T47D (cell line): ENCODE measurements at regions not wholly inside any gene's neighbourhood (a gene's known extent, or its start where the extent isn't known, plus 50 kb on each side); places are given as distances from the start of the nearest gene placed in this dataset.

Source experiments
- DNase-seq, 2 experiments: peaks; one replicate each; pipeline versions ENCODE4 v3.0.0 to v3.0.0-alpha.2; 2011 to 2012; ENCODE audit warnings: low read depth in 1 of 2, low spot score in 1 of 2
- JUND ChIP-seq: IDR thresholded peaks from 2 replicates; pipeline ENCODE4 v1.6.1; 2012; ENCODE audit warnings: low read depth
- in situ Hi-C: cut with HindIII; loops from 2 replicates; pipeline ENCODE4 v1.10.0; 2016; ENCODE audit warnings: low sequenced_read_pairs, low pct_unique_long_range_greater_than_20kb

DNA sequence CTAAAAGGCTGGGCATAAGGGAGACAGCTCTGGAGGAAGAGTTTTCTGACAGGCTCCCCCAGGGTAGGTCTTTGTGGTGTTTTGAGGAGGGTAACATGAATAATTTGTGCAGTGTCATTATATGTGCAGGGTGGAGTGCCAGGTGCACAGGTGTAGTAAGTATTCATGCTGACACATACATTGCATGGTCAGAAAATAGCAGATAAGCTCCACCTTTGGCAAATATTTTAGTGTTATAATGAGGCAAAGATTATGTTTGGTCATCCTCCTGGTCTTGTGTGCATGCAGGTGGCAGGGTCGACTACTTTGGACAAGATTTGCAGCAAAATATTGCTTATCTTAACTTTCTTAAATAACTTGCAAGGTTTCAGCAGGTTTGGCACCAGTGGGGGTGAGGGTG is 910.4 kb upstream of the PCDH10 start:
- no peak for DNase-seq
- in situ Hi-C loops, result no loop called here
- no peak for TF ChIP-seq JUND

DNA sequence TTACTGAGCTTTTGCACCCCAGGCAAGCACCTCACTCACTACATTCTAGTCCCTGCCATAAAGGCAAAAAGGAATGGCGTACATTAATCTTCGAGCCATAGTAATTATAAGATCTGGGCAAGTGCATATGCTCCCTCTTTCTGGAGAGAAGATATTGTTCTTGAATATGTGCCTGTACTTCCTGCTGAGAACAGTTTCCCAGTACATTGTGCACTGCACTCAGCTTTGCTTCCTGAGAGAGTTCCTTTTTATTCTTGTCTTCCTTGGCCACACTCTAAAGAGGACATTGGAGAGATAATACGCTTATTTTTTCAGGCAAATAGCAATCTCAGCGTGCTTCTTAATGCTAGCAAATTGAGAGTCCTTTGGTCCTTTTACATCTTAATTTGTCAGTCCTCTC is 909.0 kb upstream of the PCDH10 start:
- TF ChIP-seq JUND, result no peak
- in situ Hi-C loops, result no loop called here
- no peak for DNase-seq

DNA sequence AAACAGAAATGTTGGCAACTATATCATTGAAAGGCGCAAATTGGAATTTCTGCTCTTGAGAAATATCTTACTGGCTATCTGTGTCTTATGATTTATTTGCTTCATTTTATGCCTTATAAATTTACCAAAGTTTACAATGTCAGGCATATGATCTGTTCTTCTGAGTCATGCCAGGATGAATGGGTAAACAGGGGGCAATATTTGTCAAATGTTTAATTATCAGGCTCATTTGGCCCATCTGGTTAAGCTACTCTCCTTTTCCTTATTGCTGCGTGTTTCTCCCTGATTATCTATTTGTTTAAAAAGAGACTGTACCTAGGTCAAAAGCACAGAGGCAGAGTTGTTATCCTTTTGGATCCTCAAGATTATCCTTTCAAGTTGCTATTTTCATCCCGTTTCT is 903.8 kb upstream of the PCDH10 start:
- in situ Hi-C loops, result no loop called here
- TF ChIP-seq JUND, result no peak
- no peak for DNase-seq

DNA sequence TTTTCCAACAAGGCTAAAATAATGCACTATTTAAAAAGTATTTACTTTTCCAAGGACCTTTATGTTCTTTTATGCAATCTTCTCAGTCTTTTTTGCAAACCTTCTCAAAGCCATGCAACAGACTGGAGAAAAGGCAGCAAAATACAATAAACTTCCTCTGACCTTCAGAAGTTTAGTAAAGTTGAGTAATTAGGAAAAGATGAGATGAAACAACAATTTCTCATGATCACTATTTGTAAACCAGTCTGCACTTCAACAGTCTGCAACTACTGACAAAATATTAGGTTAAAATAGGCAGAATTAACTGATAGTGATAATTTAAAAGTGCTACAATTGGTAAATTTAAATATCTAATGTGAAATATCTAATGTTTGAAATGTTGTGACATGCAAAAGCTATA is 884.9 kb upstream of the PCDH10 start:
- in situ Hi-C loops, result no loop called here
- TF ChIP-seq JUND, result no peak

DNA sequence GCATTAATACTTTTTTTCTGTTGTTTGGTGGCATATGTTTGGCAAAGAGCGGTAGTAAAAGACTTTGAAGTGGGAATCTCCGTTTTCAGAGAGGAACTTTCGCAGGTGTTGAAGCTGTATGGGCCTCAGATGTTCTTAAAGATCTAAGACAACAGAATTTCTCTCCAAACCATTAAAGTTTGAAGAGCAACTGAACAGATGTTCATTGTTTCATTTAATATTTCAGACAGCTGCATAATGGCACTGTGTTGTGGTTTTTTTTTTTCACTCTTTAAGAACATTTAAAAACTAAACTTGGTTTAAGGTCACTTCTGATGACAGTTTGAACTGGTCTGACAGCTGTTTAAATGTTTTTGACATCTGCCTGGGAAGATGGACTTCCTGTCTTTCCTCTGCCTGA is 882.7 kb upstream of the PCDH10 start:
- in situ Hi-C loops, result no loop called here
- DNase-seq, result no peak

More for the DNA sequence above, 884.9 kb upstream of the PCDH10 start:
- DNase-seq, result no peak

DNA sequence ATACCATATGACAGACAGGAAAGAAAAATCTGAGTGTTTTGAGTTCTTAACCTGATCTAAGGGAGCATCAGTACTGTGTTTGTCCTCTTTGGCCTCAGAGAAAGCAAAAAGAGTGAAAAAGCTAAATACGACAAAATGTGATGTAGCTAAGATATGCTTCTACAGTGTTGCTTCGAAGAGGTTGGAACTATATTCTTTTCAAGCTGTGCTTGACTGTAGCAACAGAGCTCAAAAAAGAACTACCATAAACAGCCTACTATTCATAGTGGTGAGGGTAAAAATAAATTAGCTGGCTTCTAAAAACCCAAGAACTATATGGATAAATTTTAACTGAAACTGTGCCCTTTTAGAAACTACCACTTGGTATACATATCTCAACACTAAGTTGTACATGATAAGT is 881.8 kb upstream of the PCDH10 start:
- TF ChIP-seq JUND, result no peak
- DNase-seq, result no peak
- in situ Hi-C loops, result no loop called here

More for the DNA sequence above, 882.7 kb upstream of the PCDH10 start:
- no peak for TF ChIP-seq JUND

DNA sequence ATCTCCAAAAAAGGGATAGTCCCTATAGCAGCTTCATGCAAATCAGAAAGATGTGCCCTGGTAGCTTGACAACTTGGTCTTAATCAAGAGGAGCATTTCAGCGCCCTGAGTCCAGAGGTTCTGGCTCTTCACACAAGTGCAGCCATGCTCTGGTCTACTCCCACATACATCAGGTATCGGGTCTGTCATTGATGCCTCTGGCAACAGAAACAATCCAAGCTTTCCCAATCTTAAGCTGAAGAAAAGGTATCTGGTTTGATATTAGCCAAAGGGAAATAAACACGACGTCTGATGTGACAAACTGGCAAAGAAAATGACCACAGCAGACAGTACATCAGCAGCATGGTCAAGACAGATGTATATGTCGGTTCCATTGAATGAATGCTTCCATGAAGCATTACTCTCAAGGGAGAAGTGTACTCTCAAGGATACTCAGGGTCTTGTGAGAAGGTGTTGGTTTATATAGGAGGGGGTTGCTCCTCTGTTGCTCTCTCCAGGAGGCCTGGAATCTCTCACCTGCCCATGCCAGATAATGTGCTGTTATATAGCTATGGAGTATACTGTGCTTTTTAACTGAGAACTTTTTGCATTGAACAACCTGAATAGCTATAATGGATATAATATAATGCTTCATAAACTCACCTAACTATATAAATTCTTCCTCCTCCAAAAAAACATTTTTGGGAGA is 879.6 kb upstream of the PCDH10 start:
- in situ Hi-C loops, result no loop called here
- no peak for DNase-seq
- no peak for TF ChIP-seq JUND

DNA sequence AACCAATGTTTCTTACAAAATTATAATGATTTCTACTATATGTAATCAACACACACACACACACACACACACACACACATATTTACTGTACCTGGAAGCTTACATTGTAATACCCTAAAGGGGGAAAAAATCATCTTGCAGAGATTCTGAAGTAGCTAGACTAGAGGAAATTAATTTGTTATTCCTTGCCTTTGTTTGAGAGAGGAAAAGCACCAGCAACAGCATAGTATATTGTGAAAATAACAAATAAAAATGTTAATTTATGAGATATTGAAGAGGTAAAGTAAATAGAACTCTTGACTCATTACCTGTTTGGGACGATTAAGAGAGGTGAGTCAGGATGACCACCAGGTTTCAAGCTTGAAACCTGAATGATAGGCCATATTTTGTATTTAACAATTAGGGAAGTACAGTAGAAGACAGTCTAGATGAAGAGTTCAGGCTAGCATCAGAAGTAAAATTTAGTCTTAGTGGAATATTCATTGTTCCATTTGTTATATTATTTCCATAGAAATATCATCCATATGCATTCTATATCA is 873.4 kb upstream of the PCDH10 start:
- in situ Hi-C loops, result no loop called here
- no peak for TF ChIP-seq JUND
- no peak for DNase-seq

DNA sequence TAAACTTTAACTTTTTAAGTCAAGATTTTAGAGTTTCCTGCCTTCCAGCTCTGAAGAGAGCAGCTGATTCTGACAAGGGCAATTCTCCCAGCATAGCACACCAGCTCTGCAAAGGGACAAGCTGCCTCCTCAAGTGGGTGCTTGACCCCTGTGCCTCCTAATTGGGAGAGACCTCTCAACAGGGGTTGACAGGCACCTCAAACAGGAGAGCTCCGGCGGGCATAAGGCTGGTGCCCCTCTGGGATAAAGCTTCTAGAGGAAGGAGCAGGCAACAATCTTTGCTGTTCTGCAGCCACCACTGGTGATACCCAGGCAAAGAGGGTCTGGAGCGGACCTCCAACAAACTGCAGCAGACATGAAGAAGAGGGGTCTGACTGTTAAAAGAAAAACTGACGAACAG is 872.9 kb upstream of the PCDH10 start:
- TF ChIP-seq JUND, result no peak
- in situ Hi-C loops, result no loop called here

DNA sequence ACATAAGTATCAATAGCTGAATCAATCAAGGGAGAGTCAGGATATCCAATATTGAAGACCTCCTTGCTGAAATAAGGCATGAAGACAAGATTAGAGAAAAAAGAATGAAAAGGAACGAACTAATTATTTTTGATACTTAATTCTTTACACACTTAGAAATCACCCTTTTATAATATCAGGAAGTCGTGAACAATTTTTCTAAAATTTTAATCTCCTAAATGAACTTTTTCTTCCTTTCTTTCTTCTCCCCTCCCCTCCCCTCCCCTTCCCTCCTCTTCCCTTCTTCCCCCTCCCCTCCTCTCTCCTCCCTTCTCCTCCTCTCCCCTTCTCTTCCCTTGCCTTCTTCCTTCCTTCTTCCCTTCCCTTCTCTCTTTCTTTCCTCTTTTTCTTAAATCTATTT is 872.1 kb upstream of the PCDH10 start:
- TF ChIP-seq JUND, result no peak
- no peak for DNase-seq
- in situ Hi-C loops, result no loop called here

More for the DNA sequence above, 872.9 kb upstream of the PCDH10 start:
- no peak for DNase-seq

DNA sequence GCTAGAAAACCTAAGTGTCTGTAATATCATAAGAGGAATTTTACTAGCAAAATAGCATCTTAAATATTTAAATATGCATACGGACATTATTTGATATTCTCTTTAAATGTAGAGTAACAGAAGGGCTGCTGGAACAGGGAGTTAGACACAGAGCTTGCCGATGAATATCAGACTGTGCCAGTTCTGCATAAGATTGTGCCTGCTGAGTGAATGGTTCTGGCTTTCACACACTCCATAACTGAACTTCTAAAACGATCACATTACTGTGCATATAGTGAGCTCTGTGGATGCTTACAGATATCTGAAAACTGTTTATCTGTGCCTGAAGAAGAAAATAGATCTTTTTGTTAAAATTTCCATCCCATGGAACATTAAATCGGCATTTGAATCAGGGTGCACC is 867.4 kb upstream of the PCDH10 start:
- TF ChIP-seq JUND, result no peak
- in situ Hi-C loops, result no loop called here

DNA sequence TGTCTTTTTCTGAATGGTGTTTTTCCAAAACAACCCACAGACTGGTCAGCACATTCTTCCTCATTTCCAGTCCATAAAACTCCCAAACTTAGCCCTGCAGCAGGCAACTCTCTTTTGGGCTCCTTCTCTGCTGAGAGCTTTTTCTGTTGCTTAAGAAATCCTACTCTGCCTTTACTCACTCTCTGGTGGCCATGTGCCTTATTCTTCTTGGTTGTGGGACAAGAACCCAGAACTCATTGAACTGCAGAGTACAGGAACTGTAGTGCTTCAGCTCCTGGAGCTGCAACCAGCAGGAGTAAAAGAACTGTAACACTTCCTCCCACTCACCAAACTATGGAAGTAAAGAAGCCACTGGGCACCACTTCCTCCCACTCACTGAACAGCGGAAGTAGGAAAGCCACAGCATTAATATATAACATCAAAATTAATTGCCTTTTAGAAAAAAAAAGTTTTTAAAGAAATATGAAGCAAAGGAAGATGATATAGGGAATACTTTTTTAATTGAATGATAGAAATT is 864.1 kb upstream of the PCDH10 start:
- no peak for DNase-seq
- in situ Hi-C loops, result no loop called here
- TF ChIP-seq JUND, result no peak

More for the DNA sequence above, 867.4 kb upstream of the PCDH10 start:
- no peak for DNase-seq

DNA sequence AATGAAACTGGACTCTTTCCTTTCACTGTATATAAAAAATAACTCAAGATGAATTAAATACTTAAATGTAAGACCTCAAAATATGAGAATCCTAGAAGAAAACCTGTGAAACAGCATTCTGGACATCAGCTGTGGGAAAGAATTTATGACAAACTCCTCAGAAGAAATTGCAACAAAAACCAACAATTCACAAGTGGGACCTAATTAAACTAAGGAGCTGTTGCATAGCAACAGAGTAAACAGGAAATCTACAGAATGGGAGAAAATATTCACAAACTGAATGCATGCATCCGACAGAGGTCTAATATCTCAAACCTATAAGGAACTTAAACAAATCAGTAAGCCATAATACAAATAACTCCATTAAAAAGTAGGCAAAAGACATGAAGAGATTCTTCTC is 851.7 kb upstream of the PCDH10 start:
- TF ChIP-seq JUND, result no peak
- in situ Hi-C loops, result no loop called here
- no peak for DNase-seq

DNA sequence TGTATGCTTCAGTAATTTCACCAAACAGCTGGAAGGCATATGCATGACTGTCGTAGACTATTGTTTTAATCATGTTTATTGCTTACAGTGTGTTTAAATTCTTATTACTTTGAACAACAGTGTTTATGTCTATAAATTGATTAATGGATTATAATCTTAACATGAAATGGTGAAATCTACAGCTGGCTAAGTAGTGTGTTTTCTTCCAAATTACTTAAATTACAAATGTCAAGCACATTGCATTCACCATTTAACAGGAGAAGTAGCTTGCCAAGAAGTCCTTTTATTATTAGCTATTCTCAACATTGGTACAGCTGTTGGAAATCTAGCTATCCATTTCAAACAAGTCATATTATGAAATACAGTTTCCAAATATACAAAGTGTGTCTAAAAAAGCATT is 849.3 kb upstream of the PCDH10 start:
- no peak for TF ChIP-seq JUND
- in situ Hi-C loops, result no loop called here
- no peak for DNase-seq
